Stimulated activated CD4-positive, alpha-beta T cell treated with anti-CD3 and anti-CD28 coated beads, TNF-alpha, amount 100 ng/mL, for 1 hour (primary cell): ENCODE measurements at regions not wholly inside any gene's neighbourhood (a gene's known extent, or its start where the extent isn't known, plus 50 kb on each side); places are given as distances from the start of the nearest gene placed in this dataset.
"Not testable (repeated sequence)": the region's sequence is repeated elsewhere in the genome, so short reads cannot be mapped to it uniquely, and the experiment has no call there.

Source experiments
- DNase-seq, 3 donors: peaks; one replicate each; pipeline ENCODE4 v3.0.0-alpha.2; 2020; ENCODE audit warnings: low read depth in 3 of 3, low spot score in 1 of 3

GRCh38 chr3:153731071-153731470, 390.1 kb upstream of the ARHGEF26 start:
- DNase-seq, result no peak

- no peak for DNase-seq
Measured at GRCh38 chr3:153734777-153735551, 386.2 kb upstream of the ARHGEF26 start.

GRCh38 chr3:153740109-153740508, 381.1 kb upstream of the ARHGEF26 start:
- no peak for DNase-seq

GRCh38 chr3:153744889-153745288, 376.3 kb upstream of the ARHGEF26 start:
- no peak for DNase-seq

GRCh38 chr3:153746211-153746610, 375.0 kb upstream of the ARHGEF26 start:
- no peak for DNase-seq

- DNase-seq, result no peak
Measured at GRCh38 chr3:153749070-153749610, 372.1 kb upstream of the ARHGEF26 start.

- DNase-seq, result no peak
Measured at GRCh38 chr3:153752405-153753027, 368.7 kb upstream of the ARHGEF26 start.

- no peak for DNase-seq
Measured at GRCh38 chr3:153753035-153753434, 368.2 kb upstream of the ARHGEF26 start.

GRCh38 chr3:153756816-153757215, 364.4 kb upstream of the ARHGEF26 start:
- DNase-seq, result no peak

GRCh38 chr3:153757839-153758238, 363.4 kb upstream of the ARHGEF26 start:
- no peak for DNase-seq

- DNase-seq, result no peak
Measured at GRCh38 chr3:153760948-153761347, 360.2 kb upstream of the ARHGEF26 start.

- no peak for DNase-seq
Measured at GRCh38 chr3:153762411-153763235, 358.6 kb upstream of the ARHGEF26 start.

- no peak for DNase-seq
Measured at GRCh38 chr3:153767601-153768560, 353.3 kb upstream of the ARHGEF26 start.

GRCh38 chr3:153768561-153769469, 352.4 kb upstream of the ARHGEF26 start:
- peak in 2 of 3 donors; percentile 7 to 13 for DNase-seq

GRCh38 chr3:153783106-153783505, 338.1 kb upstream of the ARHGEF26 start:
- DNase-seq, result no peak

GRCh38 chr3:153783741-153784480, 337.3 kb upstream of the ARHGEF26 start:
- no peak for DNase-seq

- DNase-seq, result no peak
Measured at GRCh38 chr3:153785901-153786300, 335.3 kb upstream of the ARHGEF26 start.

GRCh38 chr3:153789380-153789779, 331.8 kb upstream of the ARHGEF26 start:
- DNase-seq, result no peak

- DNase-seq, result not testable (repeated sequence)
Measured at GRCh38 chr3:153797056-153797455, 324.1 kb upstream of the ARHGEF26 start.
